Peyer's patch (tissue), 4 donors: ENCODE measurements at regions not wholly inside any gene's neighbourhood (a gene's known extent, or its start where the extent isn't known, plus 50 kb on each side); places are given as distances from the start of the nearest gene placed in this dataset.

Experiments
- POLR2A ChIP-seq, 2 donors: fragments of 450-650 bp; IDR thresholded peaks; one replicate each; pipeline ENCODE4 v1.5.1; 2017; ENCODE audit warnings: antibody characterized with exemption in 2 of 2, mild to moderate bottlenecking in 2 of 2, moderate library complexity in 2 of 2
- TF ChIP-seq, protein P1 (sequence below), 6 experiments: fragments of 450-650 bp in 4 of 6; fragments of 200-600 bp in 2 of 6; sonication (generic) in 1 of 6; IDR thresholded peaks; one replicate each; pipeline ENCODE4 v1.5.1; 2017 to 2019; ENCODE audit warnings: antibody characterized with exemption in 6 of 6, mild to moderate bottlenecking in 3 of 6, moderate library complexity in 1 of 6

DNA sequence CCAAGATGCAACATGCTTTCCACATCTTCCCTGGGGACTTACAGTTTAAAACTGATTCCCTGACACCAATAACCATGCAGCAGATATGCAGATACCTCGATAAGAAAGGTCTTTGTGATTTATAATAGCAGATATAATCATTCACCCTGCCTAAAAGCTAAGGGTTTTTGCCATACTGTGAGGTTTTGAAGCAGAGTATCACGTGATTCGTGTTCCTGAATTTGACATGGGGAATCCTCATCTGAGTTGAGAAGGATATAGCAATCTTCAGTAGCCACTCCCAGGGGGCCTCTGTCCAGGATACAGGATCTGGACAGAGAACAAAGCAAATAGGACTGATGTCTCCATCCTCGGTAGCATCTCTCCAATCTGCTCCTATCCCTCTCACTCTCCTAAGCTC, 79.1 kb upstream of the SDK2 start:
- TF ChIP-seq, protein P1, sequence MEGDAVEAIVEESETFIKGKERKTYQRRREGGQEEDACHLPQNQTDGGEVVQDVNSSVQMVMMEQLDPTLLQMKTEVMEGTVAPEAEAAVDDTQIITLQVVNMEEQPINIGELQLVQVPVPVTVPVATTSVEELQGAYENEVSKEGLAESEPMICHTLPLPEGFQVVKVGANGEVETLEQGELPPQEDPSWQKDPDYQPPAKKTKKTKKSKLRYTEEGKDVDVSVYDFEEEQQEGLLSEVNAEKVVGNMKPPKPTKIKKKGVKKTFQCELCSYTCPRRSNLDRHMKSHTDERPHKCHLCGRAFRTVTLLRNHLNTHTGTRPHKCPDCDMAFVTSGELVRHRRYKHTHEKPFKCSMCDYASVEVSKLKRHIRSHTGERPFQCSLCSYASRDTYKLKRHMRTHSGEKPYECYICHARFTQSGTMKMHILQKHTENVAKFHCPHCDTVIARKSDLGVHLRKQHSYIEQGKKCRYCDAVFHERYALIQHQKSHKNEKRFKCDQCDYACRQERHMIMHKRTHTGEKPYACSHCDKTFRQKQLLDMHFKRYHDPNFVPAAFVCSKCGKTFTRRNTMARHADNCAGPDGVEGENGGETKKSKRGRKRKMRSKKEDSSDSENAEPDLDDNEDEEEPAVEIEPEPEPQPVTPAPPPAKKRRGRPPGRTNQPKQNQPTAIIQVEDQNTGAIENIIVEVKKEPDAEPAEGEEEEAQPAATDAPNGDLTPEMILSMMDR (IDR thresholded peaks at IDR 0.05), result no peak
- TF ChIP-seq POLR2A (IDR thresholded peaks at IDR 0.05), result no peak
